H54 (cell line): ENCODE measurements at regions not wholly inside any gene's neighbourhood (a gene's known extent, or its start where the extent isn't known, plus 50 kb on each side); places are given as distances from the start of the nearest gene placed in this dataset.
A peak's percentile ranks its signal among the peaks of the same experiment; 100 is the strongest.

Experiments
- DNase-seq: peaks from one replicate; pipeline ENCODE4 v3.0.0; 2011; ENCODE audit warnings: low spot score, mixed read lengths; ENCODE audit not compliant: insufficient read length
- FAIRE-seq: peaks from 3 replicates; lab custom pipeline; 2011; peaks lifted over from hg19 to GRCh38; lab: Jason Lieb, UNC
- POLR2A ChIP-seq: IDR thresholded peaks from 2 replicates; pipeline ENCODE4 v1.6.1; 2011; ENCODE audit warnings: low read depth, mild to moderate bottlenecking, low read length

GRCh38 chr9:120098584-120098983, 481.4 kb downstream of the CDK5RAP2 start:
- DNase-seq (no peak), FAIRE-seq (no peak)
- no peak for TF ChIP-seq POLR2A

- TF ChIP-seq POLR2A, result no peak
- DNase-seq (no peak), FAIRE-seq (no peak)
Observed at GRCh38 chr9:120091206-120091605, 488.8 kb downstream of the CDK5RAP2 start.

- DNase-seq (no peak), FAIRE-seq (no peak)
- TF ChIP-seq POLR2A, result no peak
Observed at GRCh38 chr9:120080849-120081248, 499.1 kb downstream of the CDK5RAP2 start.

- no peak for TF ChIP-seq POLR2A
- FAIRE-seq (no peak), DNase-seq (no peak)
Observed at GRCh38 chr9:120078112-120078511, 501.9 kb downstream of the CDK5RAP2 start.

DNA sequence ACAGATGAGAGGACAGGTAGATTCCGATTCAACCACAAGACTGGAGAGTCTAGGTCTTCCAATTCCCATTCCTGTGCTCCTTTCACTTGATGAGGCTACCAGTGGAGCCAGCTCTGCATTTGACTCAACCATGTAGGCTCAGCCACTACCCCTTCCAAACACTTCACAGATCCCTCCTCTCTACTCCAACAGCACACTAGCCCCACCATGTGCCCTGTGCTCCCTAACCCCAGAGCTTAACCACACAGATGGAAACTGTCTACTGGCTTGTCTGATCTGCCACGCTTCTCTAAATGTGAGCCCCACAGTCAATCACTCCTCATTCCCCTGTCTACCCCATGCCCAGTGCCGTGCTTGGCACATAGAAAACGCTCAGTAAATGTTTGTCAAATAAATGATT, 508.2 kb downstream of the CDK5RAP2 start:
- DNase-seq (no peak), FAIRE-seq (no peak)
- TF ChIP-seq POLR2A, result no peak

GRCh38 chr9:120066315-120066714, 513.7 kb downstream of the CDK5RAP2 start:
- DNase-seq, result no peak
- TF ChIP-seq POLR2A, result no peak
- no peak for FAIRE-seq

DNA sequence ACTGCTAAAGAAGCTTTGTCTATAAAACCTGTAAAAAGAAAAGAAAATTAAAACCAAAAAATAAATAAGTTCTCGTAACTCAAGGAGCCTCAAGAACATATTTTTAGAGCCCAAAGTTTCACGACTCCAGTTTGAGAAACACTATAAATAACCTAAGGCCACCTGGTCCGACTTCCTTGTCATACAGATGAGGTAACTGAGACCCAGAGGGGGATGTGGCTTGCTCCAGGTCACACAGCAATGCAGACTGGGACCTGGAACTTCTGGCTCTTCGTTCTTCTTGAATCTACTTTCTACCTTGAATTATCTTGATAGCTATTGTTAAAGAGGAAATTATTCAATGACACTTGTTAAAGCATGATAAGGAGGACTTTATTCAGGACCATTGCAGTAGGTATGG, 514.8 kb downstream of the CDK5RAP2 start:
- DNase-seq, result no peak
- TF ChIP-seq POLR2A, result no peak
- no peak for FAIRE-seq

DNA sequence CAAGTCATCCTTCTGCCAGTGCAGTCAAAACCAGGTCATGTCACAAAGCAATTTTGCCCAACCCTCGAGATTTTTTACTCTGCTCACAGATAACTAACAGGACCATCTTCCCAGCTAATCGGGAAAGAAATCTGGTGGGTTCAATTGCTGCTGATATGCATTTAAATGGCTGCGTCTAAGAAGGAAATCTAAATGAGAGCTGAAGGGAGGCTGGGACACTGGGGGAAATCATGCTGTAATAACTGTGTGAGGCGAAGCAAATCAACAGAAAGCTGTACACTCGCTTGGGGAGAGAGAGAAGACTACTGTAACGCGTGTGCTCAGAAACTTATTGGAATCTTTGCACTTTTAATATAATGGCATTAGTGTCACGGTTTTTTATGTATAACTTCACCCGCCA, 535.0 kb downstream of the CDK5RAP2 start:
- no peak for DNase-seq
- TF ChIP-seq POLR2A, result no peak
- FAIRE-seq, result no peak

DNA sequence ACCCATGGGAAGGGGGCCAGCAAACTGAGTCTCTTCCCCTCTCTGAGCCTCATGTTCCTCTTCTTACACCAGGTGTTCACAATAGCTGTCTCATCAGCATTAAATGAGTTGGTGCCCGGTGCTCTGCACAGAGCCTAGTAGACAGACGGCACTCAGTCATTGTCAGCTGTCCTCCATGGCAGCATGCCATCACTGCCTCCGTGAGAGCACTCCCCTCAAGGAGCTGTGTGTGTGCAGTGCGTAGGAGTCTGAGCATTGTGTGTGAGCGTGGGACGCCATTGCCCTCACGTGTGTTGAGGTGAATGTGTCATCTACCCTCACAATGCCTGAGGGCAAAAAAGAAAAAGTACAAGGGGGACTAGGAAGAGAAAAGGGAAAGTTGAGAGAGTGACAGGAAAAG, 536.5 kb downstream of the CDK5RAP2 start:
- TF ChIP-seq POLR2A, result no peak
- DNase-seq (no peak), FAIRE-seq (no peak)

DNA sequence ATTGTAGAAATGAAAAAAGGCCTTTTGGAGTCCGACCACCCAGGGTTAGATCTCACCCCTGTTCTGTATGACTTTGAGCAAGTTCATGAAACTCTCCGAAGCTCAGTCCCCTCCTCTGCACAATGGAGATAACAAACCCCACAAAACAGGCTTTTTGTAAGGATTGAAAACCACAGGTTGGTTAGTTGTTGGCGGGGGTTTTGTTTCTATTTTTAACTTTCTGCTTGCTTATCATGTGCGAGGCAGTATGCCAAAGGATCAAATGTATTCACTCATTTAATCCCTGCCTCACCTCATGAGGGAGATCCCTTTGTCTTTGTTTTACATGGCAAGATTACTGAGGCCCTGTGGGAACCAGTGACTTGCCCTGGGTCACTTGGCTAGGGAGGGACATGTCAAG, 539.1 kb downstream of the CDK5RAP2 start:
- FAIRE-seq, result no peak
- no peak for TF ChIP-seq POLR2A
- DNase-seq, result no peak

DNA sequence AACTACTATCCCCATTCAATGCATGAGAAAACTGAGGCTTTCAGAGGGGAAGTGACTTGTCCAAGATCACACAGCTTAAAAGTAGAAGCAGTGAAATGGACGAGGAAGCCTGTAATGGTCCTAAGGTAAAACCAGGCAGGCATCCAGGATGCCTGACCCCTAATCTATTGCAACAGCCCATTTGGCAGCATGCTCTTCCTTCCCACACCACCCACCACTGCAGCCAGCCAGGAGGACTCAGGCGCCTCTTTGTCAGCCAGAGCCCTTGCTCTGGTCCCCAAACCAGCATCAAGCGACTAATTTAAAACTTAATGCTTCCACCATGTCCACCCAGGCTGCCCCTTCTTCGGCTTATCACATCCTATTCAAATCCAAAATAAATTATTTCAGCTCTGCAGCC, 541.6 kb downstream of the CDK5RAP2 start:
- FAIRE-seq, result no peak

DNA sequence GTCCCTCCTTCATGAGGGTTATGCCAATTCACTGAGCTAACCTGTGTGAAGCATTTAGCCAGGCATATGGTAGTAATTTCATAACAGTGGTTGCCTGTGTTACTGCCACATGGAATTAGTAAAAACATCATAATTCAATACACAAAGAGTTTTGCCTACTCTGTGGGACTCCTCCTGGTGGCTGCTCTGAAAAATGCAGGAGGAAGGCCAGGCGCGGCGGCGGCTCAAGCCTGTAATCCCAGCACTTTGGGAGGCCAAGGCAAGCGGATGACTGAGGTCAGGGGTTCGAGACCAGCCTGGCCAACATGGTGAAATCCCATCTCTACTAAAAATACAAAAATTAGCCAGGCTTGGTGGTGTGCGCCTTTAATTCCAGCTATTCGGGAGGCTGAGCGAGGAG, 547.3 kb downstream of the CDK5RAP2 start:
- no peak for FAIRE-seq
- no peak for TF ChIP-seq POLR2A
- DNase-seq, result peak; percentile 24

More for the DNA sequence above, 541.6 kb downstream of the CDK5RAP2 start:
- TF ChIP-seq POLR2A, result no peak
- no peak for DNase-seq

GRCh38 chr9:120030847-120031246, 549.1 kb downstream of the CDK5RAP2 start:
- DNase-seq, result no peak
- TF ChIP-seq POLR2A, result no peak
- no peak for FAIRE-seq

- FAIRE-seq (no peak), DNase-seq (no peak)
- TF ChIP-seq POLR2A, result no peak
Observed at GRCh38 chr9:120018550-120018949, 561.4 kb downstream of the CDK5RAP2 start.

DNA sequence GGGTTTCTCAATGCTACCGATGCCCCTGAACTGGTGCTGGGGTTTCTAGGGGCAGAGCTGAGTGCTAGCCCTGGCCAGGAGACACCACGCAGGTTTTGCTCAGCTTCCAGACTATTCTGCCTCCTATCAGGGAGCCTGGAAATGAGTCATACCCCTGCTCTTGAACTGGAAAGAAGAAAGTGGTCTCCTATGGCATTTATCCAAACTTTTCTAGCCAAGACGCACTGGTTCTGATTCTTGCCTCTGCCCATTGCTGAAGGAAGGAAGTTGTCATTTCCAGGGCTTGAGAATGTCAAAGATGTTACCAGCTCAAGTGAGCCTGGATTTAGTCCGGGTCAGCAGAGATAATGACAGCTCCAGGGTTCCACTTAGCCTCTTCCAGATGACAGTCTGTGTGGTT, 561.9 kb downstream of the CDK5RAP2 start:
- FAIRE-seq (no peak), DNase-seq (no peak)
- TF ChIP-seq POLR2A, result no peak

- no peak for FAIRE-seq
- no peak for TF ChIP-seq POLR2A
- no peak for DNase-seq
Observed at GRCh38 chr9:120016231-120016630, 563.7 kb downstream of the CDK5RAP2 start.
